ENCODE measurements at regions not wholly inside any gene's neighbourhood (a gene's known extent, or its start where the extent isn't known, plus 50 kb on each side); places are given as distances from the start of the nearest gene placed in this dataset.

GRCh38 chr6:106908386-106908840 lies 66.1 kb downstream of the CD24 start:
- H2AFZ ChIP-seq (ENCODE audit: low read depth, low read length, severe bottlenecking) = no peak overlapping the region
- no peaks in the 10 kb centered on the region for H3K27me3 ChIP-seq (ENCODE audit: low read length)
- TF ChIP-seq EZH2phosphoT487 (conservative IDR thresholded peaks at IDR 0.05; ENCODE audit: low read length) (no peak), CTCF (IDR thresholded peaks at IDR 0.05; ENCODE audit: insufficient read depth, low read length, poor library complexity, severe bottlenecking) (no peak)
- no peaks in the 10 kb centered on the region for H3K9me3 ChIP-seq (ENCODE audit: insufficient read depth, low read length)
- H4K20me1 ChIP-seq (ENCODE audit: low read depth, low read length) = no peaks in the 10 kb centered on the region
- no peak overlapping the region for H3K4me3 ChIP-seq (ENCODE audit: insufficient read depth, low read length, poor library complexity, severe bottlenecking)
- H3K79me2 ChIP-seq (ENCODE audit: insufficient read depth, low read length) = no peaks in the 10 kb centered on the region
- no peaks in the 10 kb centered on the region for H3F3A ChIP-seq (ENCODE audit: insufficient read depth)
- H3K9ac ChIP-seq (ENCODE audit: low read length) = no peak overlapping the region
- H3K4me2 ChIP-seq (ENCODE audit: low read depth, low read length, poor library complexity, severe bottlenecking) = no peak overlapping the region
- no peaks in the 10 kb centered on the region for H3K9me2 ChIP-seq (replicated peaks; ENCODE audit: insufficient read depth, low read length)
- no peaks in the 10 kb centered on the region for H3K36me3 ChIP-seq (ENCODE audit: low read length)
- no peak overlapping the region for H3K27ac ChIP-seq (ENCODE audit: low read depth, low read length)

DNA sequence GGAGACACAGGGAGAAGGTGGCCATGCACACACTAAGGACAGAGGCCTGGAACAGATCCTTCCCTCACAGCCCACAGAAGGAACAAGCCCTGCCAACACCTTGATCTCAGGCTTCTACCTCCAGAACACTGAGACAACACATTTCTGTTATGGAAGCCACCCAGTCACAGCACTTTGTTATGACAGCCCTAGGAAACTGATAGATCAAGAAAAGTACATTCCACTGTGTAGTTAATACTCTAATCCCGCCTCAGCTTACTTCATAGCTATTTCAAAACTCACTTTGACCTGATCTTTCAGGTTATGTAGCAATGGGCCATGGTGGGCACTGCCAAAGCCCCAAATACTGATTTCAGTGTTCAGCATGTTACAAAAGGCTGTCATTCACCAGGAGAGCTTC lies 66.8 kb downstream of the CD24 start:
- H2AFZ ChIP-seq (ENCODE audit: low read depth, low read length, severe bottlenecking) = no peak overlapping the region
- no peaks in the 10 kb centered on the region for H3K79me2 ChIP-seq (ENCODE audit: insufficient read depth, low read length)
- no peaks in the 10 kb centered on the region for H4K20me1 ChIP-seq (ENCODE audit: low read depth, low read length)
- H3K27ac ChIP-seq (ENCODE audit: low read depth, low read length) = no peak overlapping the region
- no peak for TF ChIP-seq CTCF (IDR thresholded peaks at IDR 0.05; ENCODE audit: insufficient read depth, low read length, poor library complexity, severe bottlenecking)
- no peak for TF ChIP-seq EZH2phosphoT487 (conservative IDR thresholded peaks at IDR 0.05; ENCODE audit: low read length)
- no peak overlapping the region for H3K9ac ChIP-seq (ENCODE audit: low read length)
- H3K9me3 ChIP-seq (ENCODE audit: insufficient read depth, low read length) = no peaks in the 10 kb centered on the region
- no peaks in the 10 kb centered on the region for H3F3A ChIP-seq (ENCODE audit: insufficient read depth)
- H3K27me3 ChIP-seq (ENCODE audit: low read length) = no peaks in the 10 kb centered on the region
- no peak overlapping the region for H3K4me3 ChIP-seq (ENCODE audit: insufficient read depth, low read length, poor library complexity, severe bottlenecking)
- H3K9me2 ChIP-seq (replicated peaks; ENCODE audit: insufficient read depth, low read length) = no peaks in the 10 kb centered on the region
- H3K4me2 ChIP-seq (ENCODE audit: low read depth, low read length, poor library complexity, severe bottlenecking) = no peak overlapping the region
- no peaks in the 10 kb centered on the region for H3K36me3 ChIP-seq (ENCODE audit: low read length)

- Histone ChIP-seq H3K27ac (ENCODE audit: low read depth, low read length) (no peak overlapping the region), H3F3A (ENCODE audit: insufficient read depth) (no peaks in the 10 kb centered on the region), H3K9ac (ENCODE audit: low read length) (no peak overlapping the region), H3K27me3 (ENCODE audit: low read length) (no peaks in the 10 kb centered on the region), H3K4me3 (ENCODE audit: insufficient read depth, low read length, poor library complexity, severe bottlenecking) (no peak overlapping the region), H3K79me2 (ENCODE audit: insufficient read depth, low read length) (no peaks in the 10 kb centered on the region), H2AFZ (ENCODE audit: low read depth, low read length, severe bottlenecking) (no peak overlapping the region), H3K36me3 (ENCODE audit: low read length) (no peaks in the 10 kb centered on the region), H3K9me2 (replicated peaks; ENCODE audit: insufficient read depth, low read length) (no peaks in the 10 kb centered on the region), H3K4me2 (ENCODE audit: low read depth, low read length, poor library complexity, severe bottlenecking) (no peak overlapping the region), H3K9me3 (ENCODE audit: insufficient read depth, low read length) (no peaks in the 10 kb centered on the region), H4K20me1 (ENCODE audit: low read depth, low read length) (no peaks in the 10 kb centered on the region)
- TF ChIP-seq CTCF (IDR thresholded peaks at IDR 0.05; ENCODE audit: insufficient read depth, low read length, poor library complexity, severe bottlenecking) (no peak), EZH2phosphoT487 (conservative IDR thresholded peaks at IDR 0.05; ENCODE audit: low read length) (no peak)
Observed at GRCh38 chr6:106906232-106906631, 68.3 kb downstream of the CD24 start.

All from SU-DHL-6 (cell line).